ENCODE measurements at regions not wholly inside any gene's neighbourhood (a gene's known extent, or its start where the extent isn't known, plus 50 kb on each side); places are given as distances from the start of the nearest gene placed in this dataset.

- no peak for TF ChIP-seq CTCF (IDR thresholded peaks at IDR 0.05)
- TF ChIP-seq CBX8 (IDR thresholded peaks at IDR 0.05), result no peak
- no peak for TF ChIP-seq REST (IDR thresholded peaks at IDR 0.05)
- no peak for TF ChIP-seq POLR2AphosphoS2 (conservative IDR thresholded peaks at IDR 0.05; ENCODE audit: low read length)
- TF ChIP-seq POLR2A (IDR thresholded peaks at IDR 0.05; ENCODE audit: low read length), result no peak
- TF ChIP-seq HMGXB4 (CRISPR knock-in tag; IDR thresholded peaks at IDR 0.05; ENCODE audit: borderline replicate concordance), result no peak
Measured at GRCh38 chr3:153974614-153975013, 146.6 kb upstream of the ARHGEF26 start.

All from A549 (cell line).